SK-N-SH (cell line): ENCODE measurements at regions not wholly inside any gene's neighbourhood (a gene's known extent, or its start where the extent isn't known, plus 50 kb on each side); places are given as distances from the start of the nearest gene placed in this dataset.

Source experiments
- CTCF ChIA-PET: fragments of 300-600, 350-600 bp; formaldehyde crosslinking; extraction: SDS; loops from one replicate; lab custom pipeline; 2021; lab: Yijun Ruan, JAX
- POLR2A ChIA-PET: fragments of 350-600 bp; sonication (Branson Sonifier 250); formaldehyde crosslinking; extraction: SDS; loops from one replicate; lab custom pipeline; 2020; ENCODE audit warnings: antibody characterized with exemption, inconsistent platforms; lab: Yijun Ruan, JAX
- DNase-seq: peaks from one replicate; pipeline ENCODE4 v3.0.0; 2012
- H2AFZ ChIP-seq: fragments of 200-600 bp; sonication (generic); 2 replicates; pipeline ENCODE4 v1.8.1; 2016; ENCODE audit warnings: antibody characterized with exemption, mild to moderate bottlenecking, low read depth
- H3F3A ChIP-seq: fragments of 200-600 bp; sonication (generic); replicated peaks from 2 replicates; pipeline ENCODE3; 2016; ENCODE audit warnings: antibody characterized with exemption, mild to moderate bottlenecking; ENCODE audit not compliant: insufficient read depth
- H3K27ac ChIP-seq, 2 experiments: fragments of 200-500 bp in 1 of 2; fragments of 200-600 bp in 1 of 2; sonication (Bioruptor generic) in 1 of 2; sonication (generic), shearing (Covaris generic) in 1 of 2; 2 replicates each; pipeline versions ENCODE4 v1.5.1 to v1.6.1; 2014 to 2016; ENCODE audit warnings: low read depth in 2 of 2, inconsistent platforms in 1 of 2, low read length in 1 of 2, mild to moderate bottlenecking in 1 of 2, mixed read lengths in 1 of 2
- H3K27me3 ChIP-seq: fragments of 200-600 bp; sonication (generic), shearing (Covaris generic); 2 replicates; pipeline ENCODE4 v1.6.1; 2016; ENCODE audit warnings: mixed run types; ENCODE audit not compliant: insufficient read depth
- H3K36me3 ChIP-seq, 2 experiments: fragments of 200-500 bp in 1 of 2; fragments of 200-600 bp in 1 of 2; sonication (Bioruptor generic) in 1 of 2; sonication (generic) in 1 of 2; replicated peaks in 1 of 2; 2 replicates each; pipeline versions ENCODE3 to v1.5.1; 2014 to 2016; ENCODE audit warnings: low read length in 1 of 2, mild to moderate bottlenecking in 1 of 2; ENCODE audit not compliant: insufficient read depth in 2 of 2, control insufficient read depth in 1 of 2
- H3K4me1 ChIP-seq, 2 experiments: fragments of 200-500 bp in 1 of 2; fragments of 200-600 bp in 1 of 2; sonication (Bioruptor generic) in 1 of 2; sonication (generic), shearing (Covaris generic) in 1 of 2; 2 replicates each; pipeline versions ENCODE4 v1.5.1 to v1.6.1; 2014 to 2016; ENCODE audit warnings: low read depth in 1 of 2, low read length in 1 of 2, mixed run types in 1 of 2; ENCODE audit not compliant: insufficient read depth in 2 of 2, control insufficient read depth in 1 of 2
- H3K4me2 ChIP-seq: fragments of 200-600 bp; sonication (generic), shearing (Covaris generic); 2 replicates; pipeline ENCODE4 v1.6.1; 2017; ENCODE audit warnings: mixed run types
- H3K4me3 ChIP-seq, 2 experiments: fragments of 200-500 bp in 1 of 2; fragments of 200-600 bp in 1 of 2; sonication (Bioruptor generic) in 1 of 2; sonication (generic), shearing (Covaris generic) in 1 of 2; 2 replicates each; pipeline versions ENCODE4 v1.5.1 to v1.8.1; 2014 to 2016; ENCODE audit warnings: low read depth in 2 of 2, inconsistent platforms in 1 of 2, low read length in 1 of 2, mild to moderate bottlenecking in 1 of 2, mixed read lengths in 1 of 2, moderate library complexity in 1 of 2
- H3K79me2 ChIP-seq: fragments of 200-600 bp; sonication (generic); 2 replicates; pipeline ENCODE4 v1.8.1; 2017; ENCODE audit warnings: mild to moderate bottlenecking; ENCODE audit not compliant: insufficient read depth
- H3K9ac ChIP-seq: fragments of 200-600 bp; sonication (generic); 2 replicates; pipeline ENCODE4 v1.6.1; 2017; ENCODE audit warnings: mixed run types
- H3K9me2 ChIP-seq: fragments of 200-600 bp; sonication (generic); 2 replicates; pipeline ENCODE4 v1.6.1; 2017; ENCODE audit warnings: mixed run types
- H3K9me3 ChIP-seq: fragments of 200-600 bp; sonication (generic); 2 replicates; pipeline ENCODE4 v1.6.1; 2017; ENCODE audit warnings: mixed run types, mild to moderate bottlenecking, moderate library complexity
- H4K20me1 ChIP-seq: fragments of 200-600 bp; sonication (generic); 2 replicates; pipeline ENCODE4 v1.6.1; 2017; ENCODE audit warnings: mild to moderate bottlenecking, mixed run types; ENCODE audit not compliant: insufficient read depth
- ELF1 ChIP-seq: IDR thresholded peaks from 2 replicates; pipeline ENCODE4 v1.4.0; 2012
- EZH2phosphoT487 ChIP-seq: fragments of 200-600 bp; sonication (generic); IDR thresholded peaks from 2 replicates; pipeline ENCODE4 v1.6.1; 2017; ENCODE audit warnings: low read depth, mixed run types, mild to moderate bottlenecking, antibody characterized with exemption, moderate library complexity, borderline replicate concordance
- FOXJ3 ChIP-seq: sonication (generic); formaldehyde crosslinking; IDR thresholded peaks from 2 replicates; pipeline ENCODE4 v1.5.1; 2020; ENCODE audit warnings: mild to moderate bottlenecking, missing genetic modification reagents
- GABPA ChIP-seq: IDR thresholded peaks from 2 replicates; pipeline ENCODE4 v1.4.0; 2012; ENCODE audit warnings: low read depth, mild to moderate bottlenecking
- GATA2 ChIP-seq: sonication (generic); formaldehyde crosslinking; IDR thresholded peaks from 2 replicates; pipeline ENCODE4 v1.5.0; 2020; ENCODE audit warnings: mild to moderate bottlenecking, missing genetic modification reagents
- MEF2A ChIP-seq: IDR thresholded peaks from 2 replicates; pipeline ENCODE4 v1.4.0; 2012; ENCODE audit warnings: low read depth, borderline replicate concordance
- MXI1 ChIP-seq: IDR thresholded peaks from 2 replicates; pipeline ENCODE4 v1.6.1; 2012; ENCODE audit warnings: mild to moderate bottlenecking, low read depth, low read length, improper control_type of control experiment
- NFIC ChIP-seq: IDR thresholded peaks from 2 replicates; pipeline ENCODE4 v1.4.0; 2012; ENCODE audit warnings: borderline replicate concordance
- NRF1 ChIP-seq: IDR thresholded peaks from 2 replicates; pipeline ENCODE4 v1.6.1; 2012; ENCODE audit warnings: low read depth, mild to moderate bottlenecking, low read length
- POLR2AphosphoS5 ChIP-seq: IDR thresholded peaks from 2 replicates; pipeline ENCODE4 v1.6.1; 2012; ENCODE audit warnings: low read depth, low read length
- RCOR1 ChIP-seq: fragments of 150-350 bp; IDR thresholded peaks from 2 replicates; pipeline ENCODE4 v1.6.1; 2017; ENCODE audit warnings: antibody characterized with exemption, low read length
- RFX5 ChIP-seq: IDR thresholded peaks from 2 replicates; pipeline ENCODE4 v1.6.1; 2012; ENCODE audit warnings: mild to moderate bottlenecking, improper control_type of control experiment, low read length
- SMC3 ChIP-seq: IDR thresholded peaks from 2 replicates; pipeline ENCODE4 v1.6.1; 2012; ENCODE audit warnings: low read depth, low read length, improper control_type of control experiment
- TCF12 ChIP-seq: IDR thresholded peaks from 2 replicates; pipeline ENCODE4 v1.4.0; 2012
- YY1 ChIP-seq: IDR thresholded peaks from 2 replicates; pipeline ENCODE4 v1.4.0; 2012; ENCODE audit warnings: low read depth, mild to moderate bottlenecking
- WGBS: methylation state at CpG from one replicate; pipeline ENCODE4 v1.1.6; 2017; ENCODE audit warnings: low lambda C conversion rate; 5-methylcytosine and 5-hydroxymethylcytosine counted together
- TF ChIP-seq, protein P1 (sequence below): fragments of 150-350 bp; IDR thresholded peaks from 2 replicates; pipeline ENCODE4 v1.6.1; 2017; ENCODE audit warnings: antibody characterized with exemption, low read length, low read depth, borderline replicate concordance
- TF ChIP-seq, protein P2 (sequence below): fragments of 150-350 bp; IDR thresholded peaks from 2 replicates; pipeline ENCODE4 v1.6.1; 2016; ENCODE audit warnings: mild to moderate bottlenecking, low read depth, low read length
- TF ChIP-seq, protein P3 (sequence below): fragments of 200-600 bp; sonication (generic); IDR thresholded peaks from 2 replicates; pipeline ENCODE4 v1.6.1; 2017; ENCODE audit warnings: antibody characterized with exemption, mild to moderate bottlenecking, moderate library complexity
- TF ChIP-seq, protein P4 (sequence below): IDR thresholded peaks from 2 replicates; pipeline ENCODE4 v1.6.1; 2012; ENCODE audit warnings: mild to moderate bottlenecking, low read depth, low read length, moderate library complexity
- TF ChIP-seq, protein P5 (sequence below): IDR thresholded peaks from 2 replicates; pipeline ENCODE4 v1.4.0; 2012; ENCODE audit warnings: low read depth, borderline replicate concordance
- TF ChIP-seq, protein P6 (sequence below): IDR thresholded peaks from 2 replicates; pipeline ENCODE4 v1.4.0; 2012; ENCODE audit warnings: low read depth

DNA sequence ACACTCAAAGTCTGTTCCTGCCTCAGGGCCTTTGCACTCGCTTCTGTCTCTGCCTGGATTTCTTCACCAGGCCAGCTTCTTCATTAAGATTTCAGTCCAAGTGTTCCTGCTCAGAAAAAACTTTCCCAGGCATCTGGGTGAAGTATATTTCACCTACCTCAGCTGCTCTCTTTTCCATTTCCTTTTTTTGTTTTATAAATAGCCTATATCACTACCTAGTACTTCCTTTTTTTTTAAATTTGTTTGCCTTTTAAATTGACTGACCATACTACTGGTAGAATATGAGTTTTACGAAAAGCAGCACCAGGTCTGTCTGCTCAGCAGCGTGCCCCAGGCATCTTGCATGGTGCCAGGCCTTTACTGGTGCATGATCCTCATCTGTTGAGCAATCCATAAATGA is 1064.4 kb downstream of the UQCRFS1 start (continued):
- TF ChIP-seq, protein P1, sequence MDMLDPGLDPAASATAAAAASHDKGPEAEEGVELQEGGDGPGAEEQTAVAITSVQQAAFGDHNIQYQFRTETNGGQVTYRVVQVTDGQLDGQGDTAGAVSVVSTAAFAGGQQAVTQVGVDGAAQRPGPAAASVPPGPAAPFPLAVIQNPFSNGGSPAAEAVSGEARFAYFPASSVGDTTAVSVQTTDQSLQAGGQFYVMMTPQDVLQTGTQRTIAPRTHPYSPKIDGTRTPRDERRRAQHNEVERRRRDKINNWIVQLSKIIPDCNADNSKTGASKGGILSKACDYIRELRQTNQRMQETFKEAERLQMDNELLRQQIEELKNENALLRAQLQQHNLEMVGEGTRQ, result no peak

DNA sequence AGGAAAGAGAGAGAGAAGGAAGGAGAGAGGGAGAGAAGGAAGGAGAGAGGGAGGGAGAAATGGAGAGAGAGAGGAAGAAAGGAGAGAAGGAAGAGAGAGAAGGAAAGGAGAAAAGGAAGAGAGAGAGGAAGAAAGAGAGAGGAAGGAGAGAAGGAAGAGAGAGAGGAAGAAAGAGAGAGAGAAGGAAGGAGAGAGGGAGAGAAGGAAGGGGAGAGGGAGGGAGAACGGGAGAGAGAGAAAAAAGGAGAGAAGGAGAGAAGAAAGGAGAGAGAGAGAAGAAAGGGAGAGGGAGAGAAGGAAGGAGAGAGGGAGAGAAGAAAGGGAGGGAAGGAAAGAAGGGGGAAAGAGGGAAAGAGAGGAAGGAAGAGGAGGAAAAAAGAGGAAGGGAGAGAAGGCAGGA is 1070.7 kb downstream of the UQCRFS1 start:
- H3K9me2 ChIP-seq, result no peaks in the 10 kb centered on the region
- H3K4me1 ChIP-seq, result no peaks in the 10 kb centered on the region
- no peaks in the 10 kb centered on the region for H3K36me3 ChIP-seq
- no peak overlapping the region for H3K9ac ChIP-seq
- no peaks in the 10 kb centered on the region for H3F3A ChIP-seq
- H3K79me2 ChIP-seq, result no peaks in the 10 kb centered on the region
- H2AFZ ChIP-seq, result no peak overlapping the region
- ChIA-PET POLR2A (no interaction called here), CTCF (no interaction called here)
- no peak for DNase-seq
- 0% methylated on average over 1 of the region's 1 CpG for WGBS
- no peak for TF ChIP-seq ELF1
- TF ChIP-seq, protein P2, sequence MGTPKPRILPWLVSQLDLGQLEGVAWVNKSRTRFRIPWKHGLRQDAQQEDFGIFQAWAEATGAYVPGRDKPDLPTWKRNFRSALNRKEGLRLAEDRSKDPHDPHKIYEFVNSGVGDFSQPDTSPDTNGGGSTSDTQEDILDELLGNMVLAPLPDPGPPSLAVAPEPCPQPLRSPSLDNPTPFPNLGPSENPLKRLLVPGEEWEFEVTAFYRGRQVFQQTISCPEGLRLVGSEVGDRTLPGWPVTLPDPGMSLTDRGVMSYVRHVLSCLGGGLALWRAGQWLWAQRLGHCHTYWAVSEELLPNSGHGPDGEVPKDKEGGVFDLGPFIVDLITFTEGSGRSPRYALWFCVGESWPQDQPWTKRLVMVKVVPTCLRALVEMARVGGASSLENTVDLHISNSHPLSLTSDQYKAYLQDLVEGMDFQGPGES, result no peak
- TF ChIP-seq POLR2AphosphoS5, result no peak
- TF ChIP-seq MXI1, result no peak
- TF ChIP-seq YY1, result no peak
- TF ChIP-seq EZH2phosphoT487, result no peak
- TF ChIP-seq, protein P3, sequence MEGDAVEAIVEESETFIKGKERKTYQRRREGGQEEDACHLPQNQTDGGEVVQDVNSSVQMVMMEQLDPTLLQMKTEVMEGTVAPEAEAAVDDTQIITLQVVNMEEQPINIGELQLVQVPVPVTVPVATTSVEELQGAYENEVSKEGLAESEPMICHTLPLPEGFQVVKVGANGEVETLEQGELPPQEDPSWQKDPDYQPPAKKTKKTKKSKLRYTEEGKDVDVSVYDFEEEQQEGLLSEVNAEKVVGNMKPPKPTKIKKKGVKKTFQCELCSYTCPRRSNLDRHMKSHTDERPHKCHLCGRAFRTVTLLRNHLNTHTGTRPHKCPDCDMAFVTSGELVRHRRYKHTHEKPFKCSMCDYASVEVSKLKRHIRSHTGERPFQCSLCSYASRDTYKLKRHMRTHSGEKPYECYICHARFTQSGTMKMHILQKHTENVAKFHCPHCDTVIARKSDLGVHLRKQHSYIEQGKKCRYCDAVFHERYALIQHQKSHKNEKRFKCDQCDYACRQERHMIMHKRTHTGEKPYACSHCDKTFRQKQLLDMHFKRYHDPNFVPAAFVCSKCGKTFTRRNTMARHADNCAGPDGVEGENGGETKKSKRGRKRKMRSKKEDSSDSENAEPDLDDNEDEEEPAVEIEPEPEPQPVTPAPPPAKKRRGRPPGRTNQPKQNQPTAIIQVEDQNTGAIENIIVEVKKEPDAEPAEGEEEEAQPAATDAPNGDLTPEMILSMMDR, result no peak
- TF ChIP-seq, protein P4, sequence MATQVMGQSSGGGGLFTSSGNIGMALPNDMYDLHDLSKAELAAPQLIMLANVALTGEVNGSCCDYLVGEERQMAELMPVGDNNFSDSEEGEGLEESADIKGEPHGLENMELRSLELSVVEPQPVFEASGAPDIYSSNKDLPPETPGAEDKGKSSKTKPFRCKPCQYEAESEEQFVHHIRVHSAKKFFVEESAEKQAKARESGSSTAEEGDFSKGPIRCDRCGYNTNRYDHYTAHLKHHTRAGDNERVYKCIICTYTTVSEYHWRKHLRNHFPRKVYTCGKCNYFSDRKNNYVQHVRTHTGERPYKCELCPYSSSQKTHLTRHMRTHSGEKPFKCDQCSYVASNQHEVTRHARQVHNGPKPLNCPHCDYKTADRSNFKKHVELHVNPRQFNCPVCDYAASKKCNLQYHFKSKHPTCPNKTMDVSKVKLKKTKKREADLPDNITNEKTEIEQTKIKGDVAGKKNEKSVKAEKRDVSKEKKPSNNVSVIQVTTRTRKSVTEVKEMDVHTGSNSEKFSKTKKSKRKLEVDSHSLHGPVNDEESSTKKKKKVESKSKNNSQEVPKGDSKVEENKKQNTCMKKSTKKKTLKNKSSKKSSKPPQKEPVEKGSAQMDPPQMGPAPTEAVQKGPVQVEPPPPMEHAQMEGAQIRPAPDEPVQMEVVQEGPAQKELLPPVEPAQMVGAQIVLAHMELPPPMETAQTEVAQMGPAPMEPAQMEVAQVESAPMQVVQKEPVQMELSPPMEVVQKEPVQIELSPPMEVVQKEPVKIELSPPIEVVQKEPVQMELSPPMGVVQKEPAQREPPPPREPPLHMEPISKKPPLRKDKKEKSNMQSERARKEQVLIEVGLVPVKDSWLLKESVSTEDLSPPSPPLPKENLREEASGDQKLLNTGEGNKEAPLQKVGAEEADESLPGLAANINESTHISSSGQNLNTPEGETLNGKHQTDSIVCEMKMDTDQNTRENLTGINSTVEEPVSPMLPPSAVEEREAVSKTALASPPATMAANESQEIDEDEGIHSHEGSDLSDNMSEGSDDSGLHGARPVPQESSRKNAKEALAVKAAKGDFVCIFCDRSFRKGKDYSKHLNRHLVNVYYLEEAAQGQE, result no peak
- no peak for TF ChIP-seq NRF1
- TF ChIP-seq RCOR1, result no peak
- TF ChIP-seq RFX5, result no peak
- TF ChIP-seq MEF2A, result no peak
- no peak for TF ChIP-seq TCF12
- TF ChIP-seq NFIC, result no peak
- no peak for TF ChIP-seq FOXJ3
- no peak for TF ChIP-seq GABPA
- TF ChIP-seq, protein P5, sequence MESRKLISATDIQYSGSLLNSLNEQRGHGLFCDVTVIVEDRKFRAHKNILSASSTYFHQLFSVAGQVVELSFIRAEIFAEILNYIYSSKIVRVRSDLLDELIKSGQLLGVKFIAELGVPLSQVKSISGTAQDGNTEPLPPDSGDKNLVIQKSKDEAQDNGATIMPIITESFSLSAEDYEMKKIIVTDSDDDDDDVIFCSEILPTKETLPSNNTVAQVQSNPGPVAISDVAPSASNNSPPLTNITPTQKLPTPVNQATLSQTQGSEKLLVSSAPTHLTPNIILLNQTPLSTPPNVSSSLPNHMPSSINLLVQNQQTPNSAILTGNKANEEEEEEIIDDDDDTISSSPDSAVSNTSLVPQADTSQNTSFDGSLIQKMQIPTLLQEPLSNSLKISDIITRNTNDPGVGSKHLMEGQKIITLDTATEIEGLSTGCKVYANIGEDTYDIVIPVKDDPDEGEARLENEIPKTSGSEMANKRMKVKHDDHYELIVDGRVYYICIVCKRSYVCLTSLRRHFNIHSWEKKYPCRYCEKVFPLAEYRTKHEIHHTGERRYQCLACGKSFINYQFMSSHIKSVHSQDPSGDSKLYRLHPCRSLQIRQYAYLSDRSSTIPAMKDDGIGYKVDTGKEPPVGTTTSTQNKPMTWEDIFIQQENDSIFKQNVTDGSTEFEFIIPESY, result no peak
- no peak for TF ChIP-seq SMC3
- TF ChIP-seq, protein P6, sequence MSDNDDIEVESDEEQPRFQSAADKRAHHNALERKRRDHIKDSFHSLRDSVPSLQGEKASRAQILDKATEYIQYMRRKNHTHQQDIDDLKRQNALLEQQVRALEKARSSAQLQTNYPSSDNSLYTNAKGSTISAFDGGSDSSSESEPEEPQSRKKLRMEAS, result no peak
- no peak for TF ChIP-seq GATA2 (CRISPR knock-in tag)
- H3K27me3 ChIP-seq, result no peaks in the 10 kb centered on the region
- no peak overlapping the region for H3K4me3 ChIP-seq
- no peak overlapping the region for H3K4me2 ChIP-seq
- H4K20me1 ChIP-seq, result no peaks in the 10 kb centered on the region
- no peaks in the 10 kb centered on the region for H3K9me3 ChIP-seq
- no peak overlapping the region for H3K27ac ChIP-seq
